ENCODE measurements at regions not wholly inside any gene's neighbourhood (a gene's known extent, or its start where the extent isn't known, plus 50 kb on each side); places are given as distances from the start of the nearest gene placed in this dataset.

GRCh38 chr6:140931581-140931980 is 1201.1 kb upstream of the GJE1 start:
- no peak for DNase-seq

GRCh38 chr6:140929121-140929520 is 1203.6 kb upstream of the GJE1 start:
- no peak for DNase-seq

- DNase-seq = no peak
Measured at GRCh38 chr6:140923048-140923447, 1209.7 kb upstream of the GJE1 start.

- DNase-seq = no peak
Measured at GRCh38 chr6:140921366-140922226, 1211.1 kb upstream of the GJE1 start.

- no peak for DNase-seq
Measured at GRCh38 chr6:140917911-140918310, 1214.8 kb upstream of the GJE1 start.

- no peak for DNase-seq
Measured at GRCh38 chr6:140915551-140915950, 1217.2 kb upstream of the GJE1 start.

- DNase-seq = no peak
Measured at GRCh38 chr6:140915103-140915502, 1217.6 kb upstream of the GJE1 start.

- DNase-seq = no peak
Measured at GRCh38 chr6:140912686-140913085, 1220.0 kb upstream of the GJE1 start.

- DNase-seq = no peak
Measured at GRCh38 chr6:140909625-140910024, 1223.1 kb upstream of the GJE1 start.

GRCh38 chr6:140909156-140909555 is 1223.6 kb upstream of the GJE1 start:
- no peak for DNase-seq

- DNase-seq = no peak
Measured at GRCh38 chr6:140908505-140908904, 1224.2 kb upstream of the GJE1 start.

- no peak for DNase-seq
Measured at GRCh38 chr6:140907235-140907634, 1225.5 kb upstream of the GJE1 start.

- no peak for DNase-seq
Measured at GRCh38 chr6:140905724-140906123, 1227.0 kb upstream of the GJE1 start.

- no peak for DNase-seq
Measured at GRCh38 chr6:140905050-140905449, 1227.7 kb upstream of the GJE1 start.

- DNase-seq = no peak
Measured at GRCh38 chr6:140897804-140898573, 1234.7 kb upstream of the GJE1 start.

- no peak for DNase-seq
Measured at GRCh38 chr6:140897349-140897748, 1235.4 kb upstream of the GJE1 start.

- no peak for DNase-seq
Measured at GRCh38 chr6:140893432-140893831, 1239.3 kb upstream of the GJE1 start.

- DNase-seq = no peak
Measured at GRCh38 chr6:140879946-140880345, 1252.8 kb upstream of the GJE1 start.

GRCh38 chr6:140874066-140874465 is 1258.7 kb upstream of the GJE1 start:
- no peak for DNase-seq

- DNase-seq = no peak
Measured at GRCh38 chr6:140872885-140873284, 1259.8 kb upstream of the GJE1 start.

GRCh38 chr6:140871911-140872310 is 1260.8 kb upstream of the GJE1 start:
- DNase-seq = no peak

GRCh38 chr6:140867336-140867735 is 1265.4 kb upstream of the GJE1 start:
- DNase-seq = no peak

- peak; percentile 61 for DNase-seq
Measured at GRCh38 chr6:140858381-140858971, 1274.2 kb upstream of the GJE1 start.
